HEK293 (cell line): ENCODE measurements at regions not wholly inside any gene's neighbourhood (a gene's known extent, or its start where the extent isn't known, plus 50 kb on each side); places are given as distances from the start of the nearest gene placed in this dataset.

Experiments used
- CTCF ChIA-PET: fragments of 350-600 bp; formaldehyde crosslinking; extraction: SDS; loops from one replicate; lab custom pipeline; 2021; ENCODE audit warnings: antibody characterized with exemption; lab: Yijun Ruan, JAX
- POLR2A ChIA-PET: fragments of 300-600 bp; formaldehyde crosslinking; extraction: SDS; loops from one replicate; lab custom pipeline; 2020; ENCODE audit warnings: antibody characterized with exemption, inconsistent platforms; lab: Yijun Ruan, JAX
- H3K27ac ChIP-seq: fragments of 200-500 bp; sonication (Bioruptor generic); 2 replicates; pipeline ENCODE4 v1.5.1; 2014; ENCODE audit warnings: low read depth, low read length, control low read depth, inconsistent platforms; ENCODE audit errors: extremely low read depth
- H3K36me3 ChIP-seq, 2 experiments: fragments of 200-500 bp in 1 of 2; sonication (Bioruptor generic) in 1 of 2; 1 replicate in 1 of 2; 2 replicates in 1 of 2; pipeline ENCODE4 v1.5.1; 2014 to 2017; ENCODE audit warnings: inconsistent platforms in 2 of 2, low read length in 2 of 2; ENCODE audit not compliant: control insufficient read depth in 2 of 2, insufficient read depth in 1 of 2
- H3K4me1 ChIP-seq: fragments of 200-500 bp; sonication (Bioruptor generic); 2 replicates; pipeline ENCODE4 v1.5.1; 2014; ENCODE audit warnings: mild to moderate bottlenecking, low read length, inconsistent platforms; ENCODE audit not compliant: control insufficient read depth, insufficient read depth
- H3K4me3 ChIP-seq: 2 replicates; pipeline ENCODE4 v1.5.1; 2011; ENCODE audit warnings: low read depth, mild to moderate bottlenecking, control low read depth, low read length, moderate library complexity
- H3K9me3 ChIP-seq: fragments of 200-500 bp; sonication (Bioruptor generic); 2 replicates; pipeline ENCODE4 v1.5.1; 2014; ENCODE audit warnings: low read depth, low read length, inconsistent platforms; ENCODE audit not compliant: control insufficient read depth, insufficient read depth
- EGR2 ChIP-seq: fragments of 450-650 bp; formaldehyde crosslinking; IDR thresholded peaks from 2 replicates; pipeline ENCODE4 v1.5.1; 2016; ENCODE audit warnings: low read depth, missing biosample characterization, missing genetic modification characterization
- GLIS2 ChIP-seq: fragments of 450-650 bp; formaldehyde crosslinking; IDR thresholded peaks from 2 replicates; pipeline ENCODE4 v1.5.1; 2016; ENCODE audit warnings: missing biosample characterization, missing genetic modification characterization
- KLF7 ChIP-seq: fragments of 450-650 bp; formaldehyde crosslinking; IDR thresholded peaks from 2 replicates; pipeline ENCODE4 v1.5.1; 2016; ENCODE audit warnings: missing biosample characterization, missing genetic modification characterization, borderline replicate concordance
- YY2 ChIP-seq: fragments of 450-650 bp; formaldehyde crosslinking; IDR thresholded peaks from 2 replicates; pipeline ENCODE4 v1.5.1; 2016; ENCODE audit warnings: missing biosample characterization, missing genetic modification characterization
- ZFP69B ChIP-seq: fragments of 450-650 bp; formaldehyde crosslinking; IDR thresholded peaks from 2 replicates; pipeline ENCODE4 v1.5.1; 2016; ENCODE audit warnings: missing biosample characterization, missing genetic modification characterization
- ZNF112 ChIP-seq: fragments of 450-650 bp; formaldehyde crosslinking; IDR thresholded peaks from 2 replicates; pipeline ENCODE4 v1.5.0; 2017; ENCODE audit warnings: missing biosample characterization, missing genetic modification characterization
- ZNF214 ChIP-seq: fragments of 450-650 bp; formaldehyde crosslinking; IDR thresholded peaks from 2 replicates; pipeline ENCODE4 v1.5.1; 2017; ENCODE audit warnings: missing biosample characterization, mild to moderate bottlenecking, missing genetic modification characterization, borderline replicate concordance
- ZNF530 ChIP-seq: fragments of 450-650 bp; formaldehyde crosslinking; IDR thresholded peaks from 2 replicates; pipeline ENCODE4 v1.5.1; 2016; ENCODE audit warnings: low read depth, missing biosample characterization, missing genetic modification characterization
- ZNF548 ChIP-seq: fragments of 450-650 bp; formaldehyde crosslinking; IDR thresholded peaks from 2 replicates; pipeline ENCODE4 v1.5.1; 2016; ENCODE audit warnings: missing biosample characterization, missing genetic modification characterization
- ZNF585B ChIP-seq: fragments of 450-650 bp; formaldehyde crosslinking; IDR thresholded peaks from 2 replicates; pipeline ENCODE4 v1.5.1; 2016; ENCODE audit warnings: missing biosample characterization, missing genetic modification characterization
- ZNF596 ChIP-seq: fragments of 450-650 bp; IDR thresholded peaks from 2 replicates; pipeline ENCODE4 v1.5.0; 2018; ENCODE audit warnings: missing biosample characterization, mild to moderate bottlenecking, missing genetic modification characterization, moderate library complexity
- ZNF626 ChIP-seq: fragments of 450-650 bp; sonication (Bioruptor Pico); formaldehyde crosslinking; IDR thresholded peaks from 2 replicates; pipeline ENCODE4 v1.5.1; 2018; ENCODE audit warnings: missing biosample characterization, missing genetic modification characterization, inconsistent platforms
- ZNF654 ChIP-seq: fragments of 450-650 bp; formaldehyde crosslinking; IDR thresholded peaks from 2 replicates; pipeline ENCODE4 v1.5.1; 2016; ENCODE audit warnings: low read depth, missing biosample characterization, missing genetic modification characterization
- ZNF664 ChIP-seq: fragments of 450-650 bp; formaldehyde crosslinking; IDR thresholded peaks from 2 replicates; pipeline ENCODE4 v1.5.1; 2016; ENCODE audit warnings: missing biosample characterization, missing genetic modification characterization
- ZNF707 ChIP-seq: fragments of 450-650 bp; formaldehyde crosslinking; IDR thresholded peaks from 2 replicates; pipeline ENCODE4 v1.5.1; 2016; ENCODE audit warnings: missing biosample characterization, missing genetic modification characterization
- ZNF76 ChIP-seq: fragments of 450-650 bp; formaldehyde crosslinking; IDR thresholded peaks from 2 replicates; pipeline ENCODE4; 2016; ENCODE audit warnings: low read depth, missing biosample characterization, missing genetic modification characterization, borderline replicate concordance
- ZNF791 ChIP-seq: fragments of 450-650 bp; formaldehyde crosslinking; IDR thresholded peaks from 2 replicates; pipeline ENCODE4 v1.5.1; 2016; ENCODE audit warnings: missing biosample characterization, missing genetic modification characterization
- ZNF843 ChIP-seq: fragments of 450-650 bp; formaldehyde crosslinking; IDR thresholded peaks from 2 replicates; pipeline ENCODE4 v1.5.1; 2016; ENCODE audit warnings: missing biosample characterization, missing genetic modification characterization
- ZSCAN16 ChIP-seq: fragments of 450-650 bp; formaldehyde crosslinking; IDR thresholded peaks from 2 replicates; pipeline ENCODE4 v1.5.1; 2016; ENCODE audit warnings: missing biosample characterization, missing genetic modification characterization
- TF ChIP-seq, protein P1 (sequence below): fragments of 450-650 bp; formaldehyde crosslinking; IDR thresholded peaks from 2 replicates; pipeline ENCODE4 v1.5.1; 2016; ENCODE audit warnings: missing biosample characterization, missing genetic modification characterization
- TF ChIP-seq, protein P2 (sequence below): sonication (generic); formaldehyde crosslinking; IDR thresholded peaks from 2 replicates; pipeline ENCODE4 v1.8.1; 2022; ENCODE audit warnings: mild to moderate bottlenecking, moderate library complexity, missing genetic modification reagents
- TF ChIP-seq, protein P3 (sequence below): fragments of 450-650 bp; formaldehyde crosslinking; IDR thresholded peaks from 2 replicates; pipeline ENCODE4 v1.5.1; 2016; ENCODE audit warnings: missing biosample characterization, missing genetic modification characterization
- TF ChIP-seq, protein P4 (sequence below): fragments of 450-650 bp; formaldehyde crosslinking; IDR thresholded peaks from 2 replicates; pipeline ENCODE4 v1.5.1; 2017; ENCODE audit warnings: missing biosample characterization, missing genetic modification characterization
- TF ChIP-seq, protein P5 (sequence below): fragments of 450-650 bp; formaldehyde crosslinking; IDR thresholded peaks from 2 replicates; pipeline ENCODE4 v1.5.1; 2016; ENCODE audit warnings: missing biosample characterization, missing genetic modification characterization

DNA sequence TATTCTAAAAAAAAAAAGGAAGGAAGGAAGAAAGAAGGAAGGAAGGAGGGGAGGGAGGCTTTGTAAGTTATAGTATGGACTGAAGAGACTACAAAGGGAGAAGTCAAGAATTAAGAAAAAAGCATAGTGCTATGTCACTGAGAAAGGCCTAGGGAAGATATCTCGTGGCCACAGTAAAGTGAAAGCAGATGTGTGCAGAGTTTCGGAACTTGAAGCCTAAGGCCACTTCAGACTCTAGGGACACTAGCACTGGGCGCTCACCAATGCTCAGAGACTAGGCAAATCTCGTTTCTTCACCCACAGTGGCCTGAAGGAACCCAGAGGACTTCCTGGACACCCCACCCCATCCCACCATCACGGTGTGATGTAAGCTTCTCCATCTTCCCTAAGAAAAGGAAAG, 181.4 kb upstream of the TRPM3 start (continued):
- TF ChIP-seq ZNF843 (tag by site-specific recombination) (no peak), ZNF626 (no peak), ZNF664 (no peak)
- TF ChIP-seq, all 188 proteins: peak for 0

DNA sequence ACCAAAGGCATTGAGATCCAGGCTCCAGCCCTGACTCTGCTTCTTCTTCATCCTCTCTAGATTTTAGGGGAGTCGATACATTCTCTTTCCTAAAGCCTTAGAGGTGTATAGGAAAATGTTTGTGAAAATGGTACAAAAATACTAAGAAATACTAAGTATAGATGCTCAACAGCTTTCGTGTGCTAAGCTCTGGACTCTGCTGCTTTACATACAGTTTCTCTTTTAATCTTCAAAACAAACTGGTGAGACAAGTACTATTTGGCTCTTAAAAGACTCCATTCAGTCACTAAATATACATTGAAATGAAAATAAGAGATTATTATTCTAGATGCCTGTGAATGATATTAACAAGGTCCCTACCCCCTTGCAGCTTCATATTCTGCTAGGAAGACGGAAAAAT, 174.5 kb upstream of the TRPM3 start:
- H3K9me3 ChIP-seq, result no peaks in the 10 kb centered on the region
- ChIA-PET POLR2A (no interaction called here), CTCF (interaction anchor here (3.3 kb wide), 1 partner anchor 10 kb away, joined by 15 read pairs; no protein-coding TSS in a partner anchor)
- no peak overlapping the region for H3K4me3 ChIP-seq
- no peaks in the 10 kb centered on the region for H3K36me3 ChIP-seq
- no peak overlapping the region for H3K27ac ChIP-seq
- TF ChIP-seq EGR2 (tag by site-specific recombination) (no peak), ZNF214 (no peak), ZNF596 (tag by site-specific recombination) (no peak), GLIS2 (no peak), ZFP69B (tag by site-specific recombination) (no peak), YY2 (tag by site-specific recombination) (no peak), KLF7 (tag by site-specific recombination) (no peak)
- no peaks in the 10 kb centered on the region for H3K4me1 ChIP-seq

DNA sequence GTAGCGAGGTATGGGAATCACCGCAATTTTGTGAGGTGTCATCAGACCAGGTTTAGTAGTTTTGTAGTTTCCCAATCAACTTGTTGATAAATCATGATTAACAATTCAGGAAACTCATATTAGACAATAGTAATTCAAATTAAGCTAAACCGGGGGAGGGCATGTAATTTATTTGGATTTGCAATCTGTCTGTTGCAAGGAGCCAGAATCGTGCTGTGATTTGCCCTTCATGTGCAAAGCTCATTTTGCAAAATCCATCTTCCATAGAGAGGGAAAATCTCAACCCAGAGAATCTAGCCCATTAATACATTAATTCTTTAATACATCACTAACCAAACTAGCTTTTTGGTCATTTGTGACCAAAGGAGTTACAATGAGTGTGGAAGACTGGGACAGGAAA, 164.7 kb upstream of the TRPM3 start:
- H3K4me3 ChIP-seq, result no peak overlapping the region
- no peaks in the 10 kb centered on the region for H3K9me3 ChIP-seq
- no peak overlapping the region for H3K27ac ChIP-seq
- no peak for TF ChIP-seq ZNF585B
- POLR2A ChIA-PET, result no interaction called here
- CTCF ChIA-PET, result interaction anchor here (0.6 to 3.7 kb wide), 17 partner anchors 9 to 740 kb away, joined by 3 to 20 read pairs (median 5); no protein-coding TSS in a partner anchor
- H3K4me1 ChIP-seq, result no peaks in the 10 kb centered on the region
- H3K36me3 ChIP-seq, result no peaks in the 10 kb centered on the region

DNA sequence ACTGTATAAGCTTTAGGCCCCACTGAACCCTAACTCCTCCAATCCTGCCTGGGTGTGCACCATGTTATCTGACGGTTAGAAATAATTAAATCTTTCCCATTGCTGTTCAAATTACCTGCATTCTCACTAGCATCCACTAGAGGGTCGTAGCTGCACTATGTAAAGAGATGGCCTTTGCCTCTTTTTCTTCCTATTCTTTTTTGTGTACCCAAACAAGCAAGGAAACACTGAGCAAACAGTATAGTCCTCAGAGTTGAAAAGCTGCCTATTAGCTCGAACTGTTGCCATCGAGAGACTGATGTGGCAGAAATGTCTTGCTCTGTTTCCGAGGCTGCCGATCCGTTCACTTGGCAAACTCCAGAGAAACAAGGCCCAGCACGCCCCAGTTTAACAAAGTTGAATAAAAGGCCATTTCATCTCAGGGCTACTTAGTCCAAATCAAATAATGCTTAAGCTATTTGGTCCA, 163.8 kb upstream of the TRPM3 start:
- ChIA-PET CTCF (interaction anchor here (0.5 to 3.7 kb wide), 50 partner anchors 9 to 1577 kb away, joined by 3 to 20 read pairs (median 3); partner anchors contain the start of gene CEMIP2), POLR2A (interaction anchor here (1.4 kb wide), 1 partner anchor 484 kb away, joined by 3 read pairs; no protein-coding TSS in a partner anchor)
- Histone ChIP-seq H3K9me3 (no peaks in the 10 kb centered on the region), H3K36me3 (no peaks in the 10 kb centered on the region), H3K27ac (no peak overlapping the region), H3K4me3 (no peak overlapping the region), H3K4me1 (no peaks in the 10 kb centered on the region)
- TF ChIP-seq, protein P1, sequence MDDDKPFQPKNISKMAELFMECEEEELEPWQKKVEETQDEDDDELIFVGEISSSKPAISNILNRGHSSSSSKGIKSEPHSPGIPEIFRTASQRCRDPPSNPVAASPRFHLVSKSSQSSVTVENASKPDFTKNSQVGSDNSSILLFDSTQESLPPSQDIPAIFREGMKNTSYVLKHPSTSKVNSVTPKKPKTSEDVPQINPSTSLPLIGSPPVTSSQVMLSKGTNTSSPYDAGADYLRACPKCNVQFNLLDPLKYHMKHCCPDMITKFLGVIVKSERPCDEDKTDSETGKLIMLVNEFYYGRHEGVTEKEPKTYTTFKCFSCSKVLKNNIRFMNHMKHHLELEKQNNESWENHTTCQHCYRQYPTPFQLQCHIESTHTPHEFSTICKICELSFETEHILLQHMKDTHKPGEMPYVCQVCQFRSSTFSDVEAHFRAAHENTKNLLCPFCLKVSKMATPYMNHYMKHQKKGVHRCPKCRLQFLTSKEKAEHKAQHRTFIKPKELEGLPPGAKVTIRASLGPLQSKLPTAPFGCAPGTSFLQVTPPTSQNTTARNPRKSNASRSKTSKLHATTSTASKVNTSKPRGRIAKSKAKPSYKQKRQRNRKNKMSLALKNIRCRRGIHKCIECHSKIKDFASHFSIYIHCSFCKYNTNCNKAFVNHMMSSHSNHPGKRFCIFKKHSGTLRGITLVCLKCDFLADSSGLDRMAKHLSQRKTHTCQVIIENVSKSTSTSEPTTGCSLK (tag by site-specific recombination), result no peak
- TF ChIP-seq, protein P2, sequence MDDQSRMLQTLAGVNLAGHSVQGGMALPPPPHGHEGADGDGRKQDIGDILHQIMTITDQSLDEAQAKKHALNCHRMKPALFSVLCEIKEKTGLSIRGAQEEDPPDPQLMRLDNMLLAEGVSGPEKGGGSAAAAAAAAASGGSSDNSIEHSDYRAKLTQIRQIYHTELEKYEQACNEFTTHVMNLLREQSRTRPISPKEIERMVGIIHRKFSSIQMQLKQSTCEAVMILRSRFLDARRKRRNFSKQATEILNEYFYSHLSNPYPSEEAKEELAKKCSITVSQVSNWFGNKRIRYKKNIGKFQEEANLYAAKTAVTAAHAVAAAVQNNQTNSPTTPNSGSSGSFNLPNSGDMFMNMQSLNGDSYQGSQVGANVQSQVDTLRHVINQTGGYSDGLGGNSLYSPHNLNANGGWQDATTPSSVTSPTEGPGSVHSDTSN (CRISPR knock-in tag), result no peak
- TF ChIP-seq ZNF530 (tag by site-specific recombination), result no peak
- no peak for TF ChIP-seq ZNF791 (tag by site-specific recombination)
- TF ChIP-seq, protein P3, sequence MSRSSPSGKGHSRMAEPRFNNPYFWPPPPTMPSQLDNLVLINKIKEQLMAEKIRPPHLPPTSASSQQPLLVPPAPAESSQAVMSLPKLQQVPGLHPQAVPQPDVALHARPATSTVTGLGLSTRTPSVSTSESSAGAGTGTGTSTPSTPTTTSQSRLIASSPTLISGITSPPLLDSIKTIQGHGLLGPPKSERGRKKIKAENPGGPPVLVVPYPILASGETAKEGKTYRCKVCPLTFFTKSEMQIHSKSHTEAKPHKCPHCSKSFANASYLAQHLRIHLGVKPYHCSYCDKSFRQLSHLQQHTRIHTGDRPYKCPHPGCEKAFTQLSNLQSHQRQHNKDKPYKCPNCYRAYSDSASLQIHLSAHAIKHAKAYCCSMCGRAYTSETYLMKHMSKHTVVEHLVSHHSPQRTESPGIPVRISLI (tag by site-specific recombination), result no peak
- no peak for TF ChIP-seq ZSCAN16 (tag by site-specific recombination)
- no peak for TF ChIP-seq ZNF548 (tag by site-specific recombination)
- peak; percentile 72 for TF ChIP-seq ZNF654
- no peak for TF ChIP-seq ZNF707 (tag by site-specific recombination)
- no peak for TF ChIP-seq ZNF112 (tag by site-specific recombination)
- TF ChIP-seq, protein P4, sequence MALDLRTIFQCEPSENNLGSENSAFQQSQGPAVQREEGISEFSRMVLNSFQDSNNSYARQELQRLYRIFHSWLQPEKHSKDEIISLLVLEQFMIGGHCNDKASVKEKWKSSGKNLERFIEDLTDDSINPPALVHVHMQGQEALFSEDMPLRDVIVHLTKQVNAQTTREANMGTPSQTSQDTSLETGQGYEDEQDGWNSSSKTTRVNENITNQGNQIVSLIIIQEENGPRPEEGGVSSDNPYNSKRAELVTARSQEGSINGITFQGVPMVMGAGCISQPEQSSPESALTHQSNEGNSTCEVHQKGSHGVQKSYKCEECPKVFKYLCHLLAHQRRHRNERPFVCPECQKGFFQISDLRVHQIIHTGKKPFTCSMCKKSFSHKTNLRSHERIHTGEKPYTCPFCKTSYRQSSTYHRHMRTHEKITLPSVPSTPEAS (tag by site-specific recombination), result no peak
- no peak for TF ChIP-seq ZNF76
- TF ChIP-seq, protein P5, sequence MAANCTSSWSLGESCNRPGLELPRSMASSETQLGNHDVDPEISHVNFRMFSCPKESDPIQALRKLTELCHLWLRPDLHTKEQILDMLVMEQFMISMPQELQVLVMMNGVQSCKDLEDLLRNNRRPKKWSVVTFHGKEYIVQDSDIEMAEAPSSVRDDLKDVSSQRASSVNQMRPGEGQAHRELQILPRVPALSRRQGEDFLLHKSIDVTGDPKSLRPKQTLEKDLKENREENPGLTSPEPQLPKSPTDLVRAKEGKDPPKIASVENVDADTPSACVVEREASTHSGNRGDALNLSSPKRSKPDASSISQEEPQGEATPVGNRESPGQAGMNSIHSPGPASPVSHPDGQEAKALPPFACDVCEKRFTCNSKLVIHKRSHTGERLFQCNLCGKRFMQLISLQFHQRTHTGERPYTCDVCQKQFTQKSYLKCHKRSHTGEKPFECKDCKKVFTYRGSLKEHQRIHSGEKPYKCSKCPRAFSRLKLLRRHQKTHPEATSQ (tag by site-specific recombination), result no peak
